Spleen (tissue), 11 donors: ENCODE measurements at regions not wholly inside any gene's neighbourhood (a gene's known extent, or its start where the extent isn't known, plus 50 kb on each side); places are given as distances from the start of the nearest gene placed in this dataset.

Experiments used
- DNase-seq: peaks from one replicate; pipeline ENCODE4 v3.0.0-alpha.2; 2020
- H3K27ac ChIP-seq, 8 donors: fragments of 200-600 bp; sonication (generic) in 7 of 8; 1 replicate in 4 of 8; 2 replicates in 4 of 8; pipeline versions ENCODE4 v1.5.0 to v1.8.0; 2016 to 2021; ENCODE audit warnings: inconsistent platforms in 4 of 8, mild to moderate bottlenecking in 4 of 8, moderate library complexity in 1 of 8
- H3K27me3 ChIP-seq, 7 donors: fragments of 200-600 bp; sonication (generic) in 6 of 7; replicated peaks in 1 of 7; 1 replicate in 4 of 7; 2 replicates in 3 of 7; pipeline versions ENCODE4 v1.5.0 to v1.8.0; 2016 to 2021; ENCODE audit warnings: inconsistent platforms in 3 of 7, mild to moderate bottlenecking in 1 of 7
- H3K36me3 ChIP-seq, 6 donors: fragments of 200-600 bp; sonication (generic) in 5 of 6; 1 replicate in 4 of 6; 2 replicates in 2 of 6; pipeline versions ENCODE4 v1.5.0 to v1.8.0; 2016 to 2021; ENCODE audit warnings: inconsistent platforms in 2 of 6
- H3K4me1 ChIP-seq, 6 donors: fragments of 200-600 bp; sonication (generic) in 5 of 6; 1 replicate in 3 of 6; 2 replicates in 3 of 6; pipeline versions ENCODE4 v1.5.0 to v1.8.0; 2016 to 2021; ENCODE audit warnings: inconsistent platforms in 3 of 6
- H3K4me3 ChIP-seq, 8 donors: fragments of 200-600 bp; sonication (generic) in 7 of 8; 1 replicate in 4 of 8; 2 replicates in 4 of 8; pipeline versions ENCODE4 v1.5.0 to v1.8.0; 2016 to 2021; ENCODE audit warnings: inconsistent platforms in 4 of 8, mild to moderate bottlenecking in 4 of 8, moderate library complexity in 2 of 8
- H3K9me3 ChIP-seq, 8 donors: fragments of 200-600 bp; sonication (generic) in 7 of 8; 1 replicate in 4 of 8; 2 replicates in 4 of 8; pipeline versions ENCODE4 v1.5.0 to v1.8.0; 2016 to 2021; ENCODE audit warnings: inconsistent platforms in 4 of 8
- POLR2A ChIP-seq, 3 donors: fragments of 450-650 bp; IDR thresholded peaks; one replicate each; pipeline ENCODE4 v1.5.1; 2017; ENCODE audit warnings: antibody characterized with exemption in 3 of 3, mild to moderate bottlenecking in 1 of 3
- POLR2AphosphoS5 ChIP-seq, 3 donors: sonication (generic); formaldehyde crosslinking; IDR thresholded peaks; one replicate each; pipeline ENCODE4 v1.5.1; 2017; ENCODE audit warnings: antibody characterized with exemption in 3 of 3
- WGBS, 5 donors: extraction: QIAGEN DNeasy Blood & Tissue Kit in 3 of 5; methylation state at CpG; one replicate each; pipeline versions ENCODE4 v1.1.5 to v1.1.7; 2013 to 2018; 5-methylcytosine and 5-hydroxymethylcytosine counted together
- intact Hi-C: fragments of 100-400 bp; cut with DNase I; formaldehyde crosslinking; loops from one replicate; pipeline ENCODE4 v1.15.0; 2023; ENCODE audit warnings: low total_unique reads
- TF ChIP-seq, protein P1 (sequence below), 11 experiments: fragments of 200-600 bp in 7 of 11; fragments of 450-650 bp in 4 of 11; sonication (generic) in 4 of 11; IDR thresholded peaks in 8 of 11; conservative IDR thresholded peaks in 3 of 11; 1 replicate in 7 of 11; 2 replicates in 4 of 11; pipeline versions ENCODE4 v1.4.0 to v1.8.0; 2016 to 2021; ENCODE audit warnings: antibody characterized with exemption in 11 of 11, inconsistent platforms in 4 of 11, mild to moderate bottlenecking in 1 of 11
- donor health status: healthy with polysubstance abuse.
- donor health status: DM: no; HTN: no; CAD: no; lungs with moderate emphysema.
- donor health status: DM: no; HTN: no; CAD: no.
- donor health status: Bipolar disorder and iron deficiency.
- donor health status: healthy.
- donor health status: DM: no; HTN: no; CAD: no.
- donor health status: DM: yes; HTN: yes; CAD: no.

DNA sequence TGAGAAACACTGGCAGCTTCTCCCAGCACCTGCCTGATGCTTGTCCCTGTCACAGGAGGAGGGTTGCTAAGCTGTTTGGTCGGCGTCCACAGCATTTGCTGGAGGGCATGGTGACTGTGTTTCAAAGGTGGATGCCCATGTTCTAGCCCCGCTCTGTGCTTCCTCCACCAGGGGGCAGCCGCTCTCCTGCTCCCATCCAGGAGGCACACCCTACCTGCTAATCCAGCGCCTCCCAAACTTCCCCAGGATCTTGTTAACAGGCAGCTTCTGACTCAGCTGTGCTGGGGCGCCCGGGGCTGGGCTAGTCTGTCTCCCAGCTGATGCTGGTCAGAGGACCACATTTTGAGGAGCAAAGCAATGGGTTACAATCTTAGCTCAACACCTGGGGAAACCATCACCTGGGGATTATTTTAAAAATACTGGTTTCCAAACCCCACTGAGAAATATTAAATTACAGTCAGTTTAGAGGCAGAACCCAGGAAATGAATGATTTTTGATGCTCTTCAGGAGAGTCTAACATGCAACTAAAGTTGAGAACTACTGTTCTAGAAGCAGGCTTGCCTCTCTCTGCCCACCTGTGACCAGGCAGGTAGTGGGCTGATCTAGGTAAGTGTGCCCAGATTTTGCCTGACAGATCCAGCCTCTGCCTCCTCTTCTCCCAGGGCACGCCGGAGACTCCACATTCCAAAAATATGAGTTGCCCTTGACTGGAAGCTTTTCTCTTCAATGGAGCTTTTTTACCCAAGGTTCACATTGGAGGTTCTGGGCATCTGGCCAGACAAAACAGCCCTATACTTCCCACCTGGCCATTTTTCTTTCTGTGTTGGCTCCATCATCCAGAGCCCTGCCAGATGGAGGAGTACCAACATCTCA lies 92.7 kb upstream of the GPR26 start:
- Histone ChIP-seq H3K36me3 (no peaks in the 10 kb centered on the region), H3K9me3 (no peaks in the 10 kb centered on the region), H3K27ac (no peak overlapping the region), H3K27me3 (peaks cover 0 to 70% (median 6%) of the 10 kb centered on the region in 7 donors), H3K4me3 (no peak overlapping the region), H3K4me1 (no peaks in the 10 kb centered on the region)
- whole genome bisulfite sequencing, 5 donors = 21 to 27% (median 22%) methylated on average over 6 to 9 of the region's 9 CpGs
- TF ChIP-seq POLR2A (IDR thresholded peaks at IDR 0.05) = no peak
- TF ChIP-seq, protein P1, sequence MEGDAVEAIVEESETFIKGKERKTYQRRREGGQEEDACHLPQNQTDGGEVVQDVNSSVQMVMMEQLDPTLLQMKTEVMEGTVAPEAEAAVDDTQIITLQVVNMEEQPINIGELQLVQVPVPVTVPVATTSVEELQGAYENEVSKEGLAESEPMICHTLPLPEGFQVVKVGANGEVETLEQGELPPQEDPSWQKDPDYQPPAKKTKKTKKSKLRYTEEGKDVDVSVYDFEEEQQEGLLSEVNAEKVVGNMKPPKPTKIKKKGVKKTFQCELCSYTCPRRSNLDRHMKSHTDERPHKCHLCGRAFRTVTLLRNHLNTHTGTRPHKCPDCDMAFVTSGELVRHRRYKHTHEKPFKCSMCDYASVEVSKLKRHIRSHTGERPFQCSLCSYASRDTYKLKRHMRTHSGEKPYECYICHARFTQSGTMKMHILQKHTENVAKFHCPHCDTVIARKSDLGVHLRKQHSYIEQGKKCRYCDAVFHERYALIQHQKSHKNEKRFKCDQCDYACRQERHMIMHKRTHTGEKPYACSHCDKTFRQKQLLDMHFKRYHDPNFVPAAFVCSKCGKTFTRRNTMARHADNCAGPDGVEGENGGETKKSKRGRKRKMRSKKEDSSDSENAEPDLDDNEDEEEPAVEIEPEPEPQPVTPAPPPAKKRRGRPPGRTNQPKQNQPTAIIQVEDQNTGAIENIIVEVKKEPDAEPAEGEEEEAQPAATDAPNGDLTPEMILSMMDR (IDR thresholded peaks at IDR 0.05 in 8 of 11, conservative IDR thresholded peaks at IDR 0.05 in 3 of 11) = peak in 7 of 11 experiments; percentile 27 to 63 (median 59)
- TF ChIP-seq POLR2AphosphoS5 (IDR thresholded peaks at IDR 0.05) = no peak
- DNase-seq = no peak
- intact Hi-C loops = no loop called here

DNA sequence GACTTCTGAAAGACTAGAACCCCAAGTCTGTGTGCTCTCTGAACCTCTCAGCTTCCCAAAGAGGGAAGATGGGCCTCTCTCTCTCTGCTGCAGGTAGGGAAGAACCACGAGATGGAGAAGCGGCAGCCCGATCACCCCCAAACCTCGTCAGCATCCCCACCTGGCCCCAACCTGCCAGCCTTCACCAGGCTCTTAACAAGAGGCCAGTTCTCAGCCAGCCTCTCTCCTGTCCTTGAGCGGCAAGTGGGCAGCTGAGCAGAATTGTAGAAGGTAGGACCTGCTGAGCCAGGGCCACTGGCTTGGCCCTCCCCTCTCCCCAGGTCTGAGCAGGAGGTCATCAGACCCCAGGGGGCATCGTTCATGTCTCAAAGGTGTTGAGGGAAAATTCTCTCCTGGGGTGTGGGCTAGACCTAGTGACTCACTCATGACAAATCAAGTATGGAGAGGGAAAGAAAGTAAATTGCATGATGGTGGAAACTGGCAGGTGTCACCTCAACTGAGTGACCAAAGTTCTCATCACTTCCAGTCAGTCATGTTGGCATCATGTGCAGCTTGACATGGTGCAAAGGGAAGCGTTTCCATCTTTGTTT lies 92.0 kb upstream of the GPR26 start:
- Histone ChIP-seq H3K36me3 (no peaks in the 10 kb centered on the region), H3K27me3 (peaks cover 0 to 65% (median 6%) of the 10 kb centered on the region in 7 donors), H3K4me3 (no peak overlapping the region), H3K9me3 (no peaks in the 10 kb centered on the region), H3K4me1 (no peaks in the 10 kb centered on the region), H3K27ac (no peak overlapping the region)
- intact Hi-C loops = no loop called here
- 66 to 81% (median 76%) methylated on average over 6 to 7 of the region's 7 CpGs for WGBS, 5 donors
- no peak for DNase-seq
- TF ChIP-seq, protein P1 (IDR thresholded peaks at IDR 0.05 in 8 of 11, conservative IDR thresholded peaks at IDR 0.05 in 3 of 11) = no peak
- TF ChIP-seq POLR2A (IDR thresholded peaks at IDR 0.05) = no peak
- TF ChIP-seq POLR2AphosphoS5 (IDR thresholded peaks at IDR 0.05) = no peak

DNA sequence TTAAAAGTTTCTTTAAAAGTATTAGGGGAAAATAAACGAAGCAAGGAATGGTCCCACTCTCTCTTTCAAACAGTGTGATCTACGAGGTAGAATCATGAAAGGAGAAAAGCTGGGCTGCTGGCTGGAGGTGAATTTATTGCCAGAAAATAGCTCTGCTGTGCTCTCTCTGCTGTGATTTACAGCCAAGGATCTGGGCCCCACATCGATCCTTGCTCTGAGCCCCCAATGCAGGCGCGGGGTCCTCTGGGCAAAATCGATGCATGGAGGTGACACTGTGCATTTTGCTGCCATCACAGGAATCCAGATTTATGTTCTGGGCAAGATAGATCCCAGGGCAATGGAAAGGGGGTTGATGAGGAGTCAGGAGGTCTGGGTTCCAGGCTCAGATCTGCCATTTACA lies 91.0 kb upstream of the GPR26 start:
- WGBS, 5 donors = 58 to 78% (median 65%) methylated on average over 6 of the region's 6 CpGs
- DNase-seq = no peak
- H3K27ac ChIP-seq = no peak overlapping the region
- no peaks in the 10 kb centered on the region for H3K9me3 ChIP-seq
- H3K4me3 ChIP-seq = no peak overlapping the region
- TF ChIP-seq POLR2A (IDR thresholded peaks at IDR 0.05) (no peak), POLR2AphosphoS5 (IDR thresholded peaks at IDR 0.05) (no peak)
- TF ChIP-seq, protein P1 (IDR thresholded peaks at IDR 0.05 in 8 of 11, conservative IDR thresholded peaks at IDR 0.05 in 3 of 11) = no peak
- H3K27me3 ChIP-seq = peaks cover 0 to 65% (median 6%) of the 10 kb centered on the region in 7 donors
- H3K4me1 ChIP-seq = no peaks in the 10 kb centered on the region
- H3K36me3 ChIP-seq = no peaks in the 10 kb centered on the region
- intact Hi-C loops = no loop called here

DNA sequence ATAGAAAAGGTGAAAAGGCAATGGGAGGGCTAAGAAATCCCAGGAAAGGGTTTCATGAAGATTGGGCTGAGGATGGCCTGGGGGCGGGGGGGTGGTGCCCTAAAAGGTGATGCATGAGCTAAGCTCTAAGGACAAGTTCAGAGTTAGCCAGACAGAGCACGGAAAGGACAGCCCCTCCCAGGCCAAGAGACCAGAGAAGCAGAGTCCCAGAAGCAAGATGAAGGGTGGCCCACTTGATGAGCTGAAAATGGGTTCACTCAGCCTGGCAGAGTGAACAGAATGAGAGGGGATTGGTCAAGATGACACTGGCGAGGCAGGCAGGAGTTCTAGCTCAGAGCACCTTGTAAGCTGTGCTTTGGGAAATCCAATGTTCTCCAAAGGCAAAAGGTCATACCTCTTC lies 89.4 kb upstream of the GPR26 start:
- intact Hi-C loops = no loop called here

More for the DNA sequence above, 89.4 kb upstream of the GPR26 start:
- no peak overlapping the region for H3K4me3 ChIP-seq
- TF ChIP-seq POLR2AphosphoS5 (IDR thresholded peaks at IDR 0.05) = no peak
- TF ChIP-seq, protein P1 (IDR thresholded peaks at IDR 0.05 in 8 of 11, conservative IDR thresholded peaks at IDR 0.05 in 3 of 11) = no peak
- no peak for TF ChIP-seq POLR2A (IDR thresholded peaks at IDR 0.05)
- H3K27ac ChIP-seq = no peak overlapping the region
- 58 to 86% (median 75%) methylated on average over 3 of the region's 3 CpGs for WGBS, 5 donors
- H3K27me3 ChIP-seq = peaks cover 0 to 65% (median 6%) of the 10 kb centered on the region in 7 donors
- DNase-seq = no peak
- H3K4me1 ChIP-seq = no peaks in the 10 kb centered on the region
- H3K36me3 ChIP-seq = no peaks in the 10 kb centered on the region
- H3K9me3 ChIP-seq = no peaks in the 10 kb centered on the region
